ENCODE measurements at regions not wholly inside any gene's neighbourhood (a gene's known extent, or its start where the extent isn't known, plus 50 kb on each side); places are given as distances from the start of the nearest gene placed in this dataset.

DNA sequence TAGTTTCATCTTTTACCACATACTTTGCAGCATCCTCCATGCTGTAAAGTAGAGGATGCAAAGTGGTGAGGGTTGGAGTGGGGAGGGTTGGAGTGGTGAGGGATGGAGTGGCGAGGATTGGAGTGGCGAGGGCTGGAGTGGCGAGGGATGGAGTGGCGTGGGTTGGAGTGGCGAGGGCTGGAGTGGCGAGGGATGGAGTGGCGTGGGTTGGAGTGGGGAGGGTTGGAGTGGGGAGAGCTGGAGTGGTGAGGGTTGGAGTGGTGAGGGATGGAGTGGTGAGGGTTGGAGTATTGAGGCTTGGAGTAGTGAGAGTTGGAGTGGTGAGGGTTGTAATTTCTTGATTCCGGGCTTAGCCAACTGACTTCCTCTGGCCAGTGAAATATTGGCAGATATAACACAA is 618.3 kb downstream of the MRPL39 start:
- no peak for DNase-seq

DNA sequence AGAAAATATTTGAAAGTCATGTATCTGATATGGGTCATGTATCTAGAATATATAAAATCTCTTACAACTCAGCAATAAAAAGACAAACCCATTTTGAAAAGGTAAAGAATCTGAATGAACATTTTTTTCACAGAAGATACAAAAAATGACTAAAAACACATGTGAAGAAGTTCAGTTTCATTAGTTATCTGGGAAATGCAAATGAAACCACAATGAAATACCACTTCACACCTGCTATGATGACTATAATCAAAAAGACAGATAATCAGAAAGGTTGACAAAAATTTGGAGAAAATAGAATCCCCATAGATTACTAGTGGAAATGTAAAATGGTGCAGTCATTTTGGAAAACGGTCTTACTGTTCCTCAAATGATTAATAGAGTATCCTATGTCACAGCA is 631.0 kb downstream of the MRPL39 start:
- DNase-seq: no peak

DNA sequence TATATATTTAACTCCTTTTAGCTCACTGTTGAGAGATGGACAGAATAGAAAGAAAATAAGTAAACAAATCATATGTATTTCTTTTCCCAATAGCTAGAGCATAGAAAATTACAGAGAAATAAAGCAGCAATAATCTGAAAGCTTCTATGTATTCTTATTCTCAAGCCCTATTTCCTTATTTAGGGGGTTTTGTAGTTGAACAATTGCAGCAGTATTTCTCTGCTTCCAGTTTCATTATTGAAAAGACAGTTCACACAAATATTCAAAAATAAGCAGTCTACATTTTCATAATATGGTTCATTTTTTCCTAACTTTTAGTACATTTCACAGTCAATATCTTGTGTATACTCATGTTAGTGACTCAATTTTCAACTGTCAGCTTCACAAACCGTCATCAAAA is 638.2 kb downstream of the MRPL39 start:
- no peak for DNase-seq

DNA sequence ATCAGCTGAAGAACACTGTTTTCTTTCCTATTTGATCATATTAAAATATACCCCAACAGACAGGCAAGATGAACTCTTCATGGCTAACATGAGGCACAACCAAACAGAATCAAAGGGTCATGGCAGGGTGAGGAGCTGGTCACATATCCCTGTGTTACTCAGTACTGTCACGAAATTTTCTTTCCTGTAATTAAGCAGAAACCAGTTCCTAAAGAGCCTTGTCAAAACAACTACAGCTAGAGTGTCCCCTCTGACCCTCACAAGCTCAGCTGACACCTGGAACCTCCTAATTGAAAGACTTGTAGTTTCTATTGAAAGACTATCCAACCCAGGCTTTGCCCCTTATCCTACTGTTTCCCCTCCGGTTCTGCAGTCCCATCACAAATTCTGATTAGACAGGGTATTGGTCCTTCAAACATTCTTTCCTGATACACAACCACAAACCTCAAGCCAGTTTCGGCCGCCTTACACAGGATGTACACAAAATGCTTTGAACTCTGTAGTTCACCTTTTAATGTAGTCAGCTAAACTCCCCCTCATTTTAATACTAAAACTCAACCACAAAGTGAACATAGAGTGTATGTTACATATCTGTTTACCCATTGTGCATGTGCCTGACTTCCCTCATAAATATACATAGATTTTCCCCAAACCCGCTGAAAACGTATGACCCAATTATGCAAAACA is 651.9 kb downstream of the MRPL39 start:
- DNase-seq: no peak

DNA sequence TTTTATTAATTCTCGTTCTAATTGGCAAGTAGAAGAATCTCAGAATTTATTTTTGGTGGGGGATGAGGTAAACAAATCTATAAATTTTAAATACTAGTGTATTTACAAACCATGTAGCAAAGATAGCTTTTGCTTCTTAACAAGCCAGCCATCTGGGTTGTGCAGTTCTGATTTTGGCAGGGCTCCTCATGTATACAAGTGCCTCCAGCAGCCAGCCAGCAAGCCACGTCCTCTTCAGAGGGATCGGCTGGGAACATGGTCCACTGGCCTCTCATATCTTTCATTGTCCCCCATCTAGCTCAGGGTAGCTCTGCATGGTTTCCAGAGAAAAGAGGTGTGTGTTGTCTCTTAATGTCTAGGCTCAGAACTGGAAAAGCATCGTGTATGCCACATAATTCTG is 659.1 kb downstream of the MRPL39 start:
- no peak for DNase-seq

DNA sequence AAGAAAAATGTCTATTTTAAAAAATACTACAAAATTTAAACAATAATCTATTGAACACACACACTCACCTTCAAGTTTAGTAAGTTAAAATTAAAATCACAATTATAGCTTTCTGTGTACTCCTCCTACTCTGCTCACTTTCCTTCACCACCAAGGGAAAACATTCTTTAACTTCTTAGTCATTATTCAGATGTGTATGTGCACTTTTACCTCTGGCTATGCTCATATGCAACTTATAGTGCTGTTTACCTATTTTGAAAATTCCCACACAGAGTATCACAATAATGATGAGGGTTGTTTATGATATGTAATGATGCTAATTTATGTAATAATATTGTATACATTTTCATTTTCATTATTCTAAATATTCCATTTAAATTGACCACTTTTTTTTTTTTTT is 661.4 kb downstream of the MRPL39 start:
- DNase-seq: no peak

DNA sequence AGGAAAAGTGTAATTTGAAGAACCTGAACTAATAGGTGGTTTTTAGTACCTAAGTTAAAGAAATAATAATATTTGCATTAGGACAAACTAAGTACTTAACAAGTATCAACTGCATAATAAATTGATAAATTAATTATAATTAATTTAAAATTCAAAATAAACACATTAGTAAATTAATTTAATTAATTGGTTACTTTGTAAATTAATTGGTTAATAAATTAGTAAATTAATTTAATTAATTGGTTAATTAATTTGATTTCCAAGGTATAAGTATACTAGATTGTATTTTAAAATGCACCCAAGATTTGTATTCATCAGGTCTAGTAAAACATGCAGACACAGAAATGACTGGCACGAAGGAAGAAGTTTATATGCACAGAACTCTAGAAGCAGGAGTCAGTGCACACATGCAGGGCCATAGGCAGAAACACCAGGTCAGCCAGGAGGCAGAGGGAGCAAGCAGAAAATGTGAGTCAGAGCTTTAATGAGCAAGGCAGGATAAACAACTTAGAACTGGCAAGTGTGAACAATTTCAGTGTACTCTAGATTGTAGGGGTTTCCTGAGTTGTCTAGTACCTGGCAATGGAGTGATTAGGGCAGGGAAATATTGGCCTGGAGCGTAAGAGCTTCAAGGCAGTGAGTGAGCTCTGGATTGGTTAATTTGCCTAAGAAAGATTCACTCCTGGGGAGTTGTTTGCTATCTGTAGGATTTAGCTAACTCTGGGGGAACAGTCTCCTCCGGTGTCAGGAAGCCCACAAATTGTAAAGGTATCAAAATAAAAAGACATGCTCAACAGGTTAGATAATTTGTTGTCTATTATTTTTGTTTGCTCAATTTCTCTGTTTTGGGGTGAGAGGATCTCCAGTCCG is 665.7 kb downstream of the MRPL39 start:
- DNase-seq: peak; percentile 31

DNA sequence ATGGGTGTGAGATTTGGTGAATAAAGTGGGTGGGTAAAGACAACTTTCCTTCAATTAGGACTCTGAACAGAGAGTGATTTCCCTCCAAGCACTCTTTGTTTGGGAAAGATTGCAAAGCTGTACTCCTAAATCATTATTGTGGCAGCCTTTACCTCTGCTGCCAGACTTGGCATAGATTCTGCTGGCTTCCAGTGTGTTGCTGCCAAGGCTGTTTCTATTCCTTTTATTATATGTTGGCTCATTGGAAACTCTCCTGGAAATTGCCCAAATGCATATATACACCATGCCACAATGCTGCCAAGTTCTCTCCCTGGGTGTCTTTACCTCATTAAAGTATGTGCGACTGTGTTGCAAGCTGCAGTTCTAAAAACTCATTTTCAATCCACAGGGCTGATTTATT is 668.0 kb downstream of the MRPL39 start:
- DNase-seq: no peak

DNA sequence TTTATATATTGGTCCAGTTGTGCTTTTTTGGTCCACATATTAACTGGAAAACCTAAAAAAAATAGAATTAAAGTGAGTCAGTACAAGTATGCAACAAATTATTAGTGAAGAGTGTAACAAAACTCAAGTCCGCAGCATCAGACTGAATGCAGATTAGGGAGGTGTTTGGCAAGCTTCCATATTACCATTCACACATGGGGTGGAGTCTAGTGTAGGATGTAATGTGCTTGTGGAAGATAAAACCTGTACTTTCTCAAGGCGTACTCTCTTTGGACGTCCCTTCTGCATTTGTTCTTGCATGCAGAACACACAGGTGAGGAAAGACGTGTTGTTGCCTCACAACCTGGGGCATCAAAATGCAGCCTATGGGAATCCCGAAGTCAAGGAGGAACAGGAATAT is 668.7 kb downstream of the MRPL39 start:
- DNase-seq: no peak

DNA sequence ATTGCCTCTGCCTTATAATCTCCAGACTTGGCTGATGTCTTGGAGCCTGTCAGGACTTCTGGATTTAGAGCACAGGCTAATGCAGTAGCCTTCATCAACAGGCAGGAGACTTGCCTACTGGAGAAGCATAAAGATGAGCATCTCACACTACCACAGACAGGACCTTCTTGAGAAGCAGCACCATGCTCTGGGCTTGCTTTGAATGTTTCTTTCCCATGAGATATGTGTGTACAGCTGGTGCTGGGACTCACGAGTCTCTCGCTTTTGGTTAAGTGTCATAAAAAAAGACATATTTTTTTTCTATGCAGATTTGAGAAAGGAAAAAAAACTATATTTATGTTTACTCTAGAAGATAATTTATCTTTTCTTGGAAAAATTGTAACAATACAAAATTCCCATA is 671.3 kb downstream of the MRPL39 start:
- DNase-seq: no peak

DNA sequence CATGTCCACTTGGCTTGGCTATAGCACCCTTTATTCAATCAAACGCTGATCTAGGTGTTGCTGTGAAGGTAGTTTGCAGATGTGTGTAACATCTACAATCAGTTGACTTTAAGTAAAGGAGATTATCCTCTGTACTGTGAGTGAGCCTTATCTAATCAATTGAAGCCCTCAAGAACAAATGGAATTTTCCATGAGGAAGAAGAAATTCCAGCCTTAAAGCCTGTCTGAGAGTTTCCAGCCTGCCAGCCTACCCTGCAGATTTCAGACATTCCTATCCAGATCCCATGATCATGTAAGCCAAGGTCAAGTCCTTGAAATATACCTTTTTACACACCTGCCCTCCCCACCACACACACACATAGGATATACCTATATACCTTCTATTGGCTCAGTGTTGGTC is 696.7 kb downstream of the MRPL39 start:
- no peak for DNase-seq

DNA sequence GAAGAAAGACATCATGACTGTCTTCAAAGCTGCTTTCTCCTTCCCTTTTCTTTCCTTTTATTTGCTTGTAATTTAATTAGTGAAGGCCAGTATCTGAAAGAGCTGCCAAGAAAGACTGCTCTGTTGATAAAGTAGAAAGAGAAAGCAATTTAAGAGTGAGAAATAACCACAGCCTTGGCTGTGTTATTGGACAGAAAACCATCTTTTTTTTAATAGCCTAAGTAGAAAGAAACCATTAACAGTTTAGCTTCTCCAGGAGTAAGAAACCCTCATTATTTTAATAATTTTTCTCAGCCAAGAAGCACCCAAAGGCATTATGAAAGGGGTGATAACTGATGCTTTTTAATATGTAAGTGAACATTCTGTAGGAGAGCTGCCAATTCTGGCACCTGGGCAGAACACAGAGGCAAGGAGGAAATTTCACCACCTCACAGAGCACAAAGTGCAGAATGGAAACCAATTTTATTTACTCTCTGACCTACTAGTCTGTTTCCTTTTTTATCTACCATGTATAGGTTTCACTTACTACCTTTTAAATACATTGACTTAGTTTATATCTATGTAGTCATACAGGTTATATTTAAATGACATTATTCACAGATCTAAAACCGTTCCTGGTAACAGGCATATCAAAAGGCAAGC is 703.2 kb downstream of the MRPL39 start:
- DNase-seq: no peak

DNA sequence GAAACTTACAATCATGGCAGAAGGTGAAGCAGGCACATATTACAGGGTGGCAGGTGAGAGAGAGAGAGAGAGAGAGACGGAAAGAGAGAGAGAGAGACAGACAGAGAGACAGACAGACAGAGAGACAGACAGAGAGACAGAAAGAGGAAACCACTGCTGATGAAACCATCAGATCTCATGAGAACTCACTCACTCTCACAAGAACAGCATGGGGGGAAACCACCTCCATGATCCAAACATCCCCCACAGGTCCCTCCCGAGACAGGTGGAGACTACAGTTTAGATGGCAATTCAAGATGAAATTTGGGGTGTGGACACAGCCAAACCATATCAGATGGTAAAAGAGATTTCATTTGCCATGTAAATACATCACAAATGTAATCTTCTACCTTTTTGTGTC is 708.1 kb downstream of the MRPL39 start:
- DNase-seq: no peak

DNA sequence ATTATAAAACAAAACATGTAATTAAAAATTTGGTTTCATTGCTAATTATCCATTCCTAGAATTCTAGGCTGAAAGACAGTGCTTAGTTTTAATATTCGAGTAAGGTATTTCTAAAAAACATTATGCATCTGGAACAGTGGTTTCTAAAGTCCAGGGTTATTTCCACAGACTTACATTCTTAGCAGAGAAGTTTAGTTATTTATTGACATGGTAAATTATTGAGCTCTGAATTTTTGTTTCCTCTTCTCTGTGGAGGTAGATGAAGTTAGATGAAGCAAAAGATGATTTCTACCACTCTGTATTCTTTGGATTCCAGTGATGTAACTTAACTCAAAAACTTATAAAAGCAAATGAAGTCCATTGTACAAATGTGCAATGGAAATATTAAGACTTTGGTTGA is 709.4 kb downstream of the MRPL39 start:
- no peak for DNase-seq

DNA sequence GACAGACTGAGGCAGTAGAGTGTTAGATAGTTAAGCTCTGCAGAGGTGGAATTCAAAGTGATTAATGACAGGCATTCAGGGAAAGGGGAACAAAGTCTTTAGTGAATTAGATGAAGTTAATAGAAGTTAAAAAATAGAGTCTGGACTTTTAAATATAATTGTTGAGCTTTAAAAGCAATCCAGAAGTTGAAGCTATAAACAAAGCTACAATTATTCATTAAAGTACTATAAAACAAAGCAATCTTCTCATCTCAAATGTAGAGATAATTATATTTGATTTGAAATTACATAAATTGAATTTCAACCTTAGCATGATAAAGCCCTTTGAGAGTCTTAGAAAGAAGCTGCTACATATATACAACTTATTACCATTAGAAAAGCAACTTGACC is 710.6 kb downstream of the MRPL39 start:
- no peak for DNase-seq

DNA sequence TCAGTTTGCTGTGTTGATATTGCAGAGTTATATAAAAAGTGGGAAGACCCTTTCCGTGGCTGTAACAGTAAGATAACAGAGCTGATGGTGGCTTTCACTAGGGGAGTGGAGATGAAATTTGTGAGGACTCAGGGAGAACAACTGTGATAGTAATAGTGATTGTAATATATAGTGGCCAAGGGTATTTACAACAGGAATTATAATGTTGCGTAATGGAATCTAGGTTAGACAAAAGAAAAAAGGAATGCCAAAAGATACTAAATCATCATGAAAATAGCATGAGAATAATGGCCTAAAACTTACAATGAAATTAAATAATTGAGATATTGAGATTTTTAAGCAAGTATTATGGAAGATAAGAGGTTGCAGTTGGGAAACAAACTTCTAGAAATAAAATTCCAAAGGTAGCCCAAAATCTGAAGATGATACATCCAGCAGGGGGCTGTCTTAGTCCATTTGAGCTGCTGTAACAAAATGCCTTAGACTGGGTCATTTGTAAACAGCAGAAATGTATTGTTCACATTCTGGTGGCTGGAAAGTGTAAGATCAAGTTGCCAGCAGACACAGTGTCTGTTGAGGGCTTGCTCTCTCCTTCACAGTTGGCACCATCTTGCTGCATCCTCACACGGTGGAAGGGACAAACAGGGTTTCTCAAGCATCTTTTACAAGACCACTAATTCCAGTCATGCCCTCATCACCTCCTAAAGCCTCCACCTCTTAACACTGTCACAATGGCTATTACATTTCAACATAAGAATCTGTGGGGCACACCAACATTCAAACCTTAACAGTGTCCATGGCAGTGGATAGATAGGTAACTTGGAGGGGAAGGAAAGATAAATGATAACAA is 711.2 kb downstream of the MRPL39 start:
- DNase-seq: no peak

DNA sequence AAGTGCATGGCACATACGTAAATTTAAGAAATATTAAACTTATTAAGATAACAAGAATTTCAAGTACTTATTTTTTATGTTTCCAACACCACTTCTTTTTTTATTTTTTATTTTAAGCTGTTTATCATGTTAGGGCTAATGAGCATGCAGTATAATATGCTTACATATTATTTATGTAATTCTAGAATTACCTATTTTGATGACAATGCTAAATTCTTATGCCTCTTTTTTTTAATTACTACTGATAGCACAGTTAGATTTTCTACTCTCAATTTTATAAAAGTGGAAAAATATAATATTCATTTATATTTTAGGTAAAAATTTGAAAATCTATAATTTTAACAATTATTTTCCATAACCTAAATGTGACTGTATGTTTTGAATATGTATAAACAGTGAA is 713.0 kb downstream of the MRPL39 start:
- no peak for DNase-seq

DNA sequence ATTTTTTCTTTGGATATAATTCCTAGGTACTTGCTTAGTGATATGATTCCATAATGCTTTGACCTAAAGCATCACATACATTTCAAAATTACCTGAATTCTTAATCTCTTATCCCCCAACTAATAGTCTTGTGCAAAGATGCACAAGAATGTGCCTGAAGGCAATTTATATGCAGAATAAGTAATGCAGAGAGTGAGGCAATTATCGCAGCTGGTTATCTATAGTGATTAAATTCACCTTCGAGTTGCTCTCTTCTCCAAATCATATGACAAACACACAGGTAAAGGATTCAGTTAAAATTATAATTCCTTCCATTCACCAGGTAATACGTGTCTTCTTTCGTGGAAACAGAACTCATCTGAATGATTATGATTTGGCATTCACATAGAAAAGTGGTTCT is 717.3 kb downstream of the MRPL39 start:
- DNase-seq: no peak

DNA sequence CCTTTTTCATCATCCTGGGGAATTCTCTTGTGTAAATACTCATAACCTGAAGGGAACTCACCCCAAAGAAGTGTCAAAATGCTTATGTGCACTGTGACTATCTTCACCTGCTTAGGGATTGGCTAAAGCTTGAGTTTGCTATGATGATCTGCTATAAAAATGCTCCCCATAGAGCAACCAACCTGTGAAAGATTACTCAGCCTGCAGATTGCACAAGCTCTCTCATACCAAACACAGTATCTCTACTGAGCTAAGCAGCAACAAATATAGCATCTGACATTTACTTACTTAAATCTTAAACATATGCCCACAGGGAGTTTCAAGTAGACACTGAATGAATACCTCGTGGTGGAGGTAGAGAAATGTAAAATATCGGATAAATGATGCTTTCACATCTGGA is 725.8 kb downstream of the MRPL39 start:
- DNase-seq: no peak

DNA sequence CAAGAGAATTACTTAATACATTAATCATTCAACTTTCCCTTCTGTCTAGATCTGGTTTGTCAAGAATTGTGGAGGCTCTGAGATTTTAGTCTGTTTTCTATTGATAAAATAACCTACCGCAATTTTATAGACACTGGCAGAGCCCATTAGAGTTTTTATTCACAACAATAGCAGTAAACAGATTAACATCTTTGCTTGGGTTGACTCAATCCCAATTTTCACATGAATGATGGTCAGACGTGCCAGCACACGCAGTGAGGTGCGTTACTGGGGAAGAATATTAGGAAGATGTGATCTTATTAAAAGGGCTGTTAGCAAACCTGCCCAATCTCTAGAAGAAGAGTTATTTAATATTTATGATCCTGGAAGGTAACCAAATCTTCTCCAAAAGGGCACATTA is 736.6 kb downstream of the MRPL39 start:
- DNase-seq: no peak

DNA sequence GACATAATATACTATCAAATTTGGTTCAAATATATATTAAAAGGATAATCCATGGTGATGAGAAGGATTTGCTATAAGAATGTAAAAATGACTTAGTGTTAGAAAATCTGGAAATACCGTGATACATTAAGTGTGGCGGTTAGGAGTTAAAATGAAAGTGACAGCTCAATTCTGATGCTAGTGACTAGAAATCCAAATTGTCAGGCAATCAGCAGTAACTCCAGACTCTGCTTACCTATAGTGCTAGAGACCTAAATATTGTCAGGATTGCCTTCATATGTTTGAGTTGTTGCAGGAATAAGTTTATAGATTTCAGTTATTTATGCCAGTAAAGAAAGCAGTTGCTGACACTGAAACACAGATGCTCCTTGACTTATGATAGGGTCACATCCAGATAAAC is 737.4 kb downstream of the MRPL39 start:
- DNase-seq: no peak

DNA sequence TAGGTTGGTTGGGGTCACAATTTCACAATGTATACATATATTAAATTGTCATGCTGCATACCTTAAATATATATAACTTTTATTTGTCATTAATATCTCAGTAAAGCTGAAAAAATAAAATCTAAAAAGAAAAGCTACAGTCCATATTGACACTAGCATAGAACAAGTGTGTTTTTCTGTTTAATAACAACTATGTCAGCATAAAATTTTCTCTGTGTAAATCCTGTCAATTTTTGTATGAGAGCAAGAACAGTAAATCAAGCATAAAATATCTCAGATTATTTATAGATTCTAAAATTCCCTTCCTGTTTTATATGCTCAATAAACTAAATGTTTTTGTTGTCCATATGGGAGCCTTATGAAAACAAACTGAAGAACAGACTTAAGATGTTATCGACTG is 739.2 kb downstream of the MRPL39 start:
- DNase-seq: no peak

DNA sequence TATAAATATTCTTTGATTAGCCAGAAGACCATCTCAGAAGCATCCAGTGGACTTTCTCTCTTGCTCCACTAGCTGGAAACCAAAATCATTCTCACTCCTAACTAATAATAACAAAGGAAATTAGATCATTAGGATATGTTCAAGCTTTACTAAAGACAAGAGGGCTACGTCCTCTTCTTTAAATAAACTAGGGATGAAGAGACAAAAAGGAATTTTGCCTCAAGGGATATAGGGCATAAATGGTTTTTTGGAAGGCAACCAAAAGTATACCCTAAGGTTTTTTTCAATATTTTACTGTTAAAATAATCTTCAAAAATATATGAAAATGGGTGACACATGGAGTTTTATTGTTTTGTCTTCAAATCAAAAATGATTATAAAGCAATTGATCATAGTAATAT is 745.8 kb downstream of the MRPL39 start:
- DNase-seq: no peak

Data from right hindlimb (tissue), 1 donor.